ENCODE measurements at regions not wholly inside any gene's neighbourhood (a gene's known extent, or its start where the extent isn't known, plus 50 kb on each side); places are given as distances from the start of the nearest gene placed in this dataset.

DNA sequence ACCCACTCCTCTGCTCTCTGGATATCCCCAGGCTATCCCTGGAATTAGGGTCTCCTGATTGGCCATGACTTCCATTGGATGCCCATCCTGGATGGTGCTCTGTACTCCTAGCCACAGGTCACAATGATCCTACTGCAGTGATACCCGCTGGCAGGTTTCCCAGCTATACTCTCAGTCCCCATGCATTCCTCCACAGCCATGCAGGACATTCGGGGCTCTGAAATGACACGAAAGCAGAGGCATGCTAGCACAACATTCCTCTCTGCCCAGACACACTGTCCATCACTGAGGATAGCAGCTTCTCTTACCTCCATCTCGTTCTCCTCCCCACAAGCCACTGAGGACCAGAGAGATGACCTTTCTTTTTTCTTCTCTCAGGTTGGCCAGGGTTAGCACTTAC is 51.7 kb upstream of the SPATS2L start:
- POLR2A ChIA-PET = no interaction called here
- intact Hi-C loops (cut with micrococcal nuclease; ENCODE audit: unreplicated experiment) = no loop called here
- CTCF ChIA-PET = no interaction called here

GRCh38 chr2:200255549-200255948 is 50.9 kb upstream of the SPATS2L start:
- BruUV-seq (replicated peaks) = no TSS peak
- in situ Hi-C loops (cut with HindIII; ENCODE audit: low pct_unique_long_range_greater_than_20kb, low sequenced_read_pairs) (no loop called here), intact Hi-C loops (cut with micrococcal nuclease; ENCODE audit: unreplicated experiment) (no loop called here)
- H3K36me3 ChIP-seq (ENCODE audit: control insufficient read depth, insufficient read depth, low read length) = no peaks in the 10 kb centered on the region
- ATAC-seq (no peak), DNase-seq (ENCODE audit: low read depth, low spot score) (no peak)
- no peaks in the 10 kb centered on the region for H3K27me3 ChIP-seq (ENCODE audit: control insufficient read depth, insufficient read depth, low read length)
- no peak for TF ChIP-seq TCF7L2 (IDR thresholded peaks at IDR 0.05; ENCODE audit: low read depth, low read length)
- TF ChIP-seq CTCF (IDR thresholded peaks at IDR 0.05) = no peak
- TF ChIP-seq REST (IDR thresholded peaks at IDR 0.05; ENCODE audit: insufficient read depth in 1 of 2, low read depth in 2 of 2, low read length in 1 of 2) = no peak
- TF ChIP-seq POLR2AphosphoS5 (IDR thresholded peaks at IDR 0.05; ENCODE audit: low read depth, low read length) = no peak
- no peak for TF ChIP-seq SIN3A (IDR thresholded peaks at IDR 0.05; ENCODE audit: borderline replicate concordance, insufficient read depth, low read depth, low read length)
- H3K4me3 ChIP-seq (ENCODE audit: low read depth in 2 of 2, low read length in 2 of 2) = no peak overlapping the region
- ChIA-PET CTCF (no interaction called here), POLR2A (no interaction called here)
- H3K27ac ChIP-seq (ENCODE audit: low read length) = no peak overlapping the region
- no peaks in the 10 kb centered on the region for H3K4me1 ChIP-seq (ENCODE audit: control insufficient read depth, insufficient read depth, low read length)
- H3K9me3 ChIP-seq (ENCODE audit: control insufficient read depth, insufficient read depth, low read depth, low read length) = no peaks in the 10 kb centered on the region

More for the DNA sequence above, 51.7 kb upstream of the SPATS2L start:
- no peaks in the 10 kb centered on the region for H3K9me3 ChIP-seq (ENCODE audit: control insufficient read depth, insufficient read depth, low read depth, low read length)
- no peak overlapping the region for H3K27ac ChIP-seq (ENCODE audit: low read length)
- ATAC-seq (no peak), DNase-seq (ENCODE audit: low read depth, low spot score) (no peak)
- H3K27me3 ChIP-seq (ENCODE audit: control insufficient read depth, insufficient read depth, low read length) = no peaks in the 10 kb centered on the region
- in situ Hi-C loops (cut with HindIII; ENCODE audit: low pct_unique_long_range_greater_than_20kb, low sequenced_read_pairs) = no loop called here
- no peaks in the 10 kb centered on the region for H3K36me3 ChIP-seq (ENCODE audit: control insufficient read depth, insufficient read depth, low read length)
- no TSS peak for BruUV-seq (replicated peaks)
- TF ChIP-seq CTCF (IDR thresholded peaks at IDR 0.05) (no peak), POLR2AphosphoS5 (IDR thresholded peaks at IDR 0.05; ENCODE audit: low read depth, low read length) (no peak), TCF7L2 (IDR thresholded peaks at IDR 0.05; ENCODE audit: low read depth, low read length) (no peak), REST (IDR thresholded peaks at IDR 0.05; ENCODE audit: insufficient read depth in 1 of 2, low read depth in 2 of 2, low read length in 1 of 2) (no peak), SIN3A (IDR thresholded peaks at IDR 0.05; ENCODE audit: borderline replicate concordance, insufficient read depth, low read depth, low read length) (no peak)
- no peaks in the 10 kb centered on the region for H3K4me1 ChIP-seq (ENCODE audit: control insufficient read depth, insufficient read depth, low read length)
- H3K4me3 ChIP-seq (ENCODE audit: low read depth in 2 of 2, low read length in 2 of 2) = no peak overlapping the region
